Endothelial cell of umbilical vein (primary cell): ENCODE measurements at regions not wholly inside any gene's neighbourhood (a gene's known extent, or its start where the extent isn't known, plus 50 kb on each side); places are given as distances from the start of the nearest gene placed in this dataset.

Experiments used
- BruUV-seq: library from RNA; stranded (reverse); fragments of 400-500 nt; replicated peaks from 2 replicates; lab custom pipeline; 2021; lab: Mats Ljungman, UMichigan
- CTCF ChIA-PET: fragments of 300-600, 350-600 bp; sonication (Branson Sonifier 250); formaldehyde crosslinking; loops from one replicate; lab custom pipeline; 2021; ENCODE audit warnings: antibody characterized with exemption, inconsistent platforms; lab: Charles Lee
- POLR2A ChIA-PET: fragments of 300-600, 350-600 bp; sonication (Branson Sonifier 250); formaldehyde crosslinking; loops from one replicate; lab custom pipeline; 2021; ENCODE audit warnings: antibody characterized with exemption, inconsistent platforms; lab: Charles Lee
- DNase-seq: peaks from one replicate; pipeline ENCODE4 v3.0.0-alpha.2; 2011; ENCODE audit warnings: low read depth, low spot score
- FAIRE-seq: peaks from 2 replicates; lab custom pipeline; 2011; peaks lifted over from hg19 to GRCh38; lab: Jason Lieb, UNC
- H2AFZ ChIP-seq: 2 replicates; pipeline ENCODE4 v1.6.0; 2012; ENCODE audit warnings: low read depth, low read length, control low read depth, inconsistent platforms
- H3K27ac ChIP-seq: 2 replicates; pipeline ENCODE4 v1.5.1; 2011; ENCODE audit warnings: low read depth, mild to moderate bottlenecking, control low read depth, low read length, moderate library complexity; ENCODE audit not compliant: insufficient read depth
- H3K27me3 ChIP-seq, 2 experiments: 2 replicates each; pipeline versions ENCODE4 v1.6.0 to v1.6.1; 2011; ENCODE audit warnings: low read length in 2 of 2, mixed read lengths in 1 of 2; ENCODE audit not compliant: control insufficient read depth in 2 of 2, insufficient read depth in 2 of 2
- H3K36me3 ChIP-seq, 2 experiments: 2 replicates in 1 of 2; 3 replicates in 1 of 2; pipeline ENCODE4 v1.5.1; 2011; ENCODE audit warnings: low read length in 2 of 2, mild to moderate bottlenecking in 1 of 2, moderate library complexity in 1 of 2; ENCODE audit not compliant: control insufficient read depth in 2 of 2, insufficient read depth in 2 of 2; ENCODE audit errors: extremely low read depth in 1 of 2
- H3K4me1 ChIP-seq: 3 replicates; pipeline ENCODE4 v1.5.1; 2011; ENCODE audit warnings: mild to moderate bottlenecking, low read length; ENCODE audit not compliant: control insufficient read depth, insufficient read depth; ENCODE audit errors: extremely low read depth
- H3K4me2 ChIP-seq: 2 replicates; pipeline ENCODE4 v1.6.1; 2011; ENCODE audit warnings: low read length, control low read depth, mixed read lengths; ENCODE audit not compliant: insufficient read depth
- H3K4me3 ChIP-seq, 3 experiments: fragments of 200-600 bp in 1 of 3; sonication (generic), shearing (Covaris generic) in 1 of 3; replicated peaks in 1 of 3; 2 replicates each; pipeline ENCODE4 v1.5.1; 2011 to 2016; ENCODE audit warnings: control low read depth in 3 of 3, low read length in 3 of 3, mild to moderate bottlenecking in 2 of 3, inconsistent platforms in 1 of 3, low read depth in 1 of 3, moderate library complexity in 1 of 3; ENCODE audit not compliant: insufficient read depth in 1 of 3
- H3K79me2 ChIP-seq: 2 replicates; pipeline ENCODE4 v1.6.0; 2012; ENCODE audit warnings: low read length, inconsistent platforms; ENCODE audit not compliant: control insufficient read depth, insufficient read depth
- H3K9ac ChIP-seq: replicated peaks from 2 replicates; pipeline ENCODE3; 2011; ENCODE audit warnings: low read length, control low read depth; ENCODE audit not compliant: insufficient read depth; ENCODE audit errors: extremely low read depth
- H3K9me1 ChIP-seq: replicated peaks from 3 replicates; pipeline ENCODE4 v1.6.0; 2011; ENCODE audit warnings: mild to moderate bottlenecking, low read length; ENCODE audit not compliant: control insufficient read depth, insufficient read depth; ENCODE audit errors: extremely low read depth
- H3K9me3 ChIP-seq: replicated peaks from 2 replicates; pipeline ENCODE4 v1.5.1; 2012; ENCODE audit warnings: low read length, inconsistent platforms; ENCODE audit not compliant: control insufficient read depth, insufficient read depth
- H4K20me1 ChIP-seq: replicated peaks from 2 replicates; pipeline ENCODE3; 2011; ENCODE audit warnings: mild to moderate bottlenecking, low read length; ENCODE audit not compliant: control insufficient read depth, insufficient read depth; ENCODE audit errors: extremely low read depth
- CTCF ChIP-seq, 2 donors: IDR thresholded peaks; 1 replicate in 1 of 2; 2 replicates in 1 of 2; pipeline ENCODE4 v1.5.1; 2011; ENCODE audit warnings: low read length in 2 of 2, mild to moderate bottlenecking in 2 of 2, moderate library complexity in 2 of 2, control low read depth in 1 of 2, inconsistent platforms in 1 of 2, low read depth in 1 of 2; ENCODE audit not compliant: insufficient read depth in 1 of 2; ENCODE audit errors: extremely low read depth in 1 of 2
- EZH2 ChIP-seq: IDR thresholded peaks from 2 replicates; pipeline ENCODE4 v1.6.1; 2012; ENCODE audit warnings: borderline replicate concordance, low read depth, mild to moderate bottlenecking, moderate library complexity, low read length, inconsistent platforms; ENCODE audit not compliant: severe bottlenecking
- FOS ChIP-seq: IDR thresholded peaks from 2 replicates; pipeline ENCODE4 v1.6.1; 2011; ENCODE audit warnings: mild to moderate bottlenecking, low read length, moderate library complexity, borderline replicate concordance; ENCODE audit not compliant: insufficient read depth
- GATA2 ChIP-seq: IDR thresholded peaks from 2 replicates; pipeline ENCODE4 v1.7.0; 2011; ENCODE audit warnings: low read depth, mild to moderate bottlenecking, moderate library complexity, mixed read lengths, low read length; ENCODE audit not compliant: insufficient read length, insufficient read depth
- JUN ChIP-seq: IDR thresholded peaks from 2 replicates; pipeline ENCODE4 v1.6.1; 2011; ENCODE audit warnings: borderline replicate concordance, low read depth; ENCODE audit not compliant: insufficient read length, insufficient read depth
- MAX ChIP-seq: IDR thresholded peaks from 2 replicates; pipeline ENCODE4 v1.6.1; 2011; ENCODE audit not compliant: insufficient read depth, insufficient read length
- MYC ChIP-seq: IDR thresholded peaks from one replicate; pipeline ENCODE4 v1.6.1; 2011; ENCODE audit warnings: mild to moderate bottlenecking, low read depth, low read length
- POLR2A ChIP-seq: IDR thresholded peaks from 2 replicates; pipeline ENCODE4 v1.6.1; 2012; ENCODE audit warnings: low read depth, mild to moderate bottlenecking, control low read depth, low read length
- POLR2AphosphoS5 ChIP-seq: IDR thresholded peaks from 2 replicates; pipeline ENCODE4 v1.6.1; 2012; ENCODE audit warnings: low read depth, mild to moderate bottlenecking, control low read depth, low read length, moderate library complexity; ENCODE audit not compliant: insufficient read depth
- dilution Hi-C: fragments of 300-500 bp; cut with MboI; formaldehyde crosslinking; loops from one replicate; pipeline ENCODE4 v1.15.0; 2019; ENCODE audit warnings: low sequenced_read_pairs; ENCODE audit not compliant: extremely low pct_ligation_motif_present
- intact Hi-C: fragments of 100-400 bp; cut with micrococcal nuclease; formaldehyde crosslinking; loops from one replicate; pipeline ENCODE4 v1.10.0; 2022

DNA sequence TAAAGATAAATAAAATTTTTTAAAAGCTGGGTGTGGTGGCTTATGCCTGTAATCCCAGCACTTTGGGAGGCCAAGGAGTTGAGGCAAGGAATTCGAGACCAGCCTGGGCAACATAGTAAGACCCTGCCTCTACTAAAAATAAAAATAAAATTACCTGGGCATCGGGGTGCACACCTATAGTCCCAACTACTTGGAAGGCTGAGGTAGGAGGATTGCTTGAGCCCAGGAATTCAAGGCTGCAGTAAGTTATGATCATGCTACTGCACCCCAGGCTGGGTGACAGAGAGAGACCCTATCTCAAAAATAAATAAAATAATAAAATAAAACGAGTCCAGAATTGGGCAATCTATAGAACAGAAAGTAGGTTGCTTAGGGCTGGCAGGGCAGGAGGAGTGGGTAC is 228.7 kb downstream of the BCAS1 start:
- intact Hi-C loops = no loop called here
- Histone ChIP-seq H3K4me2 (no peak overlapping the region), H3K4me3 (no peak overlapping the region), H3K9me1 (no peaks in the 10 kb centered on the region), H3K9ac (no peak overlapping the region), H3K4me1 (no peaks in the 10 kb centered on the region), H3K27ac (no peak overlapping the region), H4K20me1 (no peaks in the 10 kb centered on the region), H3K79me2 (no peaks in the 10 kb centered on the region), H2AFZ (no peak overlapping the region), H3K36me3 (no peaks in the 10 kb centered on the region), H3K9me3 (no peaks in the 10 kb centered on the region), H3K27me3 (no peaks in the 10 kb centered on the region)
- ChIA-PET CTCF (interaction anchor here (1.4 kb wide), 1 partner anchor 24 kb away, joined by 3 read pairs; no protein-coding TSS in a partner anchor), POLR2A (no interaction called here)
- DNase-seq = no peak
- dilution Hi-C loops = no loop called here
- no peak for FAIRE-seq
- no peak for TF ChIP-seq MAX
- TF ChIP-seq FOS = no peak
- no peak for TF ChIP-seq JUN
- TF ChIP-seq POLR2AphosphoS5 = no peak
- TF ChIP-seq GATA2 = no peak
- TF ChIP-seq EZH2 = no peak
- TF ChIP-seq CTCF (IDR thresholded peaks at IDR 0.05; ENCODE audit: extremely low read depth in 1 of 2, insufficient read depth in 1 of 2, low read depth in 1 of 2, low read length in 2 of 2) = no peak
- no peak for TF ChIP-seq POLR2A
- no peak for TF ChIP-seq MYC
- BruUV-seq = no TSS peak
